Liver (tissue), 8 donors: ENCODE measurements at regions not wholly inside any gene's neighbourhood (a gene's known extent, or its start where the extent isn't known, plus 50 kb on each side); places are given as distances from the start of the nearest gene placed in this dataset.

Source experiments
- DNase-seq: peaks from one replicate; pipeline ENCODE4 v3.0.0-alpha.2; 2017; ENCODE audit warnings: low spot score
- H3K27ac ChIP-seq, 2 donors: one replicate each; pipeline ENCODE4 v1.7.0; 2013; ENCODE audit warnings: inconsistent platforms in 2 of 2, low read length in 2 of 2, control low read depth in 1 of 2, low read depth in 1 of 2, mild to moderate bottlenecking in 1 of 2
- H3K27me3 ChIP-seq, 4 donors: one replicate each; pipeline versions ENCODE4 v1.6.1 to v1.7.0; 2013; ENCODE audit warnings: low read length in 3 of 4, inconsistent platforms in 1 of 4, mild to moderate bottlenecking in 1 of 4, moderate library complexity in 1 of 4; ENCODE audit not compliant: control insufficient read depth in 4 of 4, insufficient read depth in 4 of 4
- H3K36me3 ChIP-seq, 4 donors: one replicate each; pipeline versions ENCODE4 v1.6.1 to v1.7.0; 2013; ENCODE audit warnings: low read length in 3 of 4, mild to moderate bottlenecking in 3 of 4, low read depth in 1 of 4, moderate library complexity in 1 of 4; ENCODE audit not compliant: control insufficient read depth in 4 of 4, insufficient read depth in 3 of 4
- H3K4me1 ChIP-seq, 4 donors: one replicate each; pipeline versions ENCODE4 v1.6.1 to v1.7.0; 2013; ENCODE audit warnings: low read length in 3 of 4, mild to moderate bottlenecking in 3 of 4, moderate library complexity in 1 of 4; ENCODE audit not compliant: control insufficient read depth in 4 of 4, insufficient read depth in 4 of 4
- H3K4me3 ChIP-seq, 3 donors: one replicate each; pipeline versions ENCODE4 v1.6.1 to v1.7.0; 2013; ENCODE audit warnings: low read length in 3 of 3, control low read depth in 1 of 3, low read depth in 1 of 3, mild to moderate bottlenecking in 1 of 3
- H3K9ac ChIP-seq, 2 donors: one replicate each; pipeline ENCODE4 v1.7.0; 2013; ENCODE audit warnings: low read length in 2 of 2, mild to moderate bottlenecking in 2 of 2, moderate library complexity in 2 of 2, control low read depth in 1 of 2, low read depth in 1 of 2
- H3K9me3 ChIP-seq, 4 donors: one replicate each; pipeline versions ENCODE4 v1.6.1 to v1.7.0; 2013; ENCODE audit warnings: low read length in 3 of 4; ENCODE audit not compliant: control insufficient read depth in 4 of 4
- EGR1 ChIP-seq, 2 donors: IDR thresholded peaks; 2 replicates each; pipeline ENCODE4 v1.6.1; 2016 to 2018; ENCODE audit warnings: antibody characterized with exemption in 2 of 2, low read depth in 2 of 2
- FOXA1 ChIP-seq: IDR thresholded peaks from 2 replicates; pipeline ENCODE4 v1.6.1; 2016; ENCODE audit warnings: antibody characterized with exemption
- FOXA2 ChIP-seq: IDR thresholded peaks from 2 replicates; pipeline ENCODE4 v1.6.1; 2016; ENCODE audit warnings: antibody characterized with exemption
- GABPA ChIP-seq, 2 donors: IDR thresholded peaks in 1 of 2; conservative IDR thresholded peaks in 1 of 2; 2 replicates each; pipeline ENCODE4 v1.6.1; 2016; ENCODE audit warnings: antibody characterized with exemption in 2 of 2, mild to moderate bottlenecking in 1 of 2, moderate library complexity in 1 of 2
- JUND ChIP-seq, 2 donors: IDR thresholded peaks; 2 replicates each; pipeline ENCODE4 v1.6.1; 2016; ENCODE audit warnings: antibody characterized with exemption in 2 of 2
- NR2F2 ChIP-seq: IDR thresholded peaks from 2 replicates; pipeline ENCODE4 v1.6.1; 2016; ENCODE audit warnings: antibody characterized with exemption
- RAD21 ChIP-seq, 2 donors: IDR thresholded peaks; 2 replicates each; pipeline ENCODE4 v1.6.1; 2016; ENCODE audit warnings: antibody characterized with exemption in 2 of 2, mild to moderate bottlenecking in 2 of 2
- REST ChIP-seq: IDR thresholded peaks from 2 replicates; pipeline ENCODE4 v1.6.1; 2016; ENCODE audit warnings: antibody characterized with exemption, mild to moderate bottlenecking
- RXRA ChIP-seq, 2 donors: IDR thresholded peaks; 2 replicates each; pipeline ENCODE4 v1.6.1; 2017 to 2018; ENCODE audit warnings: antibody characterized with exemption in 2 of 2, mild to moderate bottlenecking in 1 of 2
- SP1 ChIP-seq: IDR thresholded peaks from 2 replicates; pipeline ENCODE4 v1.6.1; 2018; ENCODE audit warnings: antibody characterized with exemption, mild to moderate bottlenecking
- WGBS: extraction: QIAGEN DNeasy Blood & Tissue Kit; methylation state at CpG from one replicate; pipeline ENCODE4 v1.1.7; 2013; 5-methylcytosine and 5-hydroxymethylcytosine counted together
- TF ChIP-seq, protein P1 (sequence below): IDR thresholded peaks from 2 replicates; pipeline ENCODE4 v1.6.1; 2016; ENCODE audit warnings: antibody characterized with exemption
- TF ChIP-seq, protein P2 (sequence below): fragments of 150-350 bp; IDR thresholded peaks from 2 replicates; pipeline ENCODE4 v1.5.1; 2017; ENCODE audit warnings: improper control_type of control experiment, low read depth, low read length; ENCODE audit not compliant: missing input control
- donor health status: healthy.
- donor health status: healthy.
- donor health status: healthy.
- donor health status: healthy.
- donor health status: healthy.

DNA sequence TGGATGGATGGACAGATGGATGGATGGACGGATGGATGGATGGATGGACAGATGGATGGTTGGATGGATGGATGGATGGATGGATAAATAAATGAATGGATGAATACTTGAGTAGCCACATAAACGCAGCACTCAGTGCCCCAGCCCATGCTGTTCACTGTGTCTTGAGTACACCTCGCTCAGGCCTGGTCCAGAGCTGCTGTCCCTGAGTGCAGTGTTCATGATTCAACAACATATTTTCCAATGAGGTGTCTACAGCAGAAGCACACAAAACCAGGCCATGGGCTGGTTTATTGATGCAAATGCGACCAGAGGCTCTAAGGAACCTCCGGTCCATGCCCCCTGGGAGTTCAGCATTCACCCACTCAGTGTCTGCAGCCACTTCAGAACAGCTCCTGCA lies 584.3 kb downstream of the BRD1 start:
- Histone ChIP-seq H3K4me1 (no peaks in the 10 kb centered on the region), H3K36me3 (no peaks in the 10 kb centered on the region), H3K4me3 (no peak overlapping the region), H3K9ac (no peak overlapping the region), H3K27ac (no peak overlapping the region), H3K27me3 (no peaks in the 10 kb centered on the region), H3K9me3 (no peaks in the 10 kb centered on the region)
- DNase-seq = no peak
- TF ChIP-seq RXRA (IDR thresholded peaks at IDR 0.05) (no peak), RAD21 (IDR thresholded peaks at IDR 0.05) (no peak)
- TF ChIP-seq, protein P1, sequence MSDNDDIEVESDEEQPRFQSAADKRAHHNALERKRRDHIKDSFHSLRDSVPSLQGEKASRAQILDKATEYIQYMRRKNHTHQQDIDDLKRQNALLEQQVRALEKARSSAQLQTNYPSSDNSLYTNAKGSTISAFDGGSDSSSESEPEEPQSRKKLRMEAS = no peak
- 80% methylated on average over 5 of the region's 5 CpGs for WGBS

GRCh38 chr22:49242480-49242879 lies 585.2 kb downstream of the BRD1 start:
- no peak overlapping the region for H3K4me3 ChIP-seq
- H3K4me1 ChIP-seq = no peaks in the 10 kb centered on the region
- TF ChIP-seq REST (no peak), RXRA (IDR thresholded peaks at IDR 0.05) (no peak), GABPA (IDR thresholded peaks at IDR 0.05 in 1 of 2, conservative IDR thresholded peaks at IDR 0.05 in 1 of 2) (no peak), FOXA1 (no peak), JUND (IDR thresholded peaks at IDR 0.05) (no peak), FOXA2 (no peak), RAD21 (IDR thresholded peaks at IDR 0.05) (no peak), NR2F2 (no peak), EGR1 (IDR thresholded peaks at IDR 0.05; ENCODE audit: low read depth in 2 of 2) (no peak)
- TF ChIP-seq, protein P2, sequence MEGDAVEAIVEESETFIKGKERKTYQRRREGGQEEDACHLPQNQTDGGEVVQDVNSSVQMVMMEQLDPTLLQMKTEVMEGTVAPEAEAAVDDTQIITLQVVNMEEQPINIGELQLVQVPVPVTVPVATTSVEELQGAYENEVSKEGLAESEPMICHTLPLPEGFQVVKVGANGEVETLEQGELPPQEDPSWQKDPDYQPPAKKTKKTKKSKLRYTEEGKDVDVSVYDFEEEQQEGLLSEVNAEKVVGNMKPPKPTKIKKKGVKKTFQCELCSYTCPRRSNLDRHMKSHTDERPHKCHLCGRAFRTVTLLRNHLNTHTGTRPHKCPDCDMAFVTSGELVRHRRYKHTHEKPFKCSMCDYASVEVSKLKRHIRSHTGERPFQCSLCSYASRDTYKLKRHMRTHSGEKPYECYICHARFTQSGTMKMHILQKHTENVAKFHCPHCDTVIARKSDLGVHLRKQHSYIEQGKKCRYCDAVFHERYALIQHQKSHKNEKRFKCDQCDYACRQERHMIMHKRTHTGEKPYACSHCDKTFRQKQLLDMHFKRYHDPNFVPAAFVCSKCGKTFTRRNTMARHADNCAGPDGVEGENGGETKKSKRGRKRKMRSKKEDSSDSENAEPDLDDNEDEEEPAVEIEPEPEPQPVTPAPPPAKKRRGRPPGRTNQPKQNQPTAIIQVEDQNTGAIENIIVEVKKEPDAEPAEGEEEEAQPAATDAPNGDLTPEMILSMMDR = no peak
- H3K27me3 ChIP-seq = no peaks in the 10 kb centered on the region
- 87% methylated on average over 3 of the region's 3 CpGs for WGBS
- no peak overlapping the region for H3K9ac ChIP-seq
- no peak overlapping the region for H3K27ac ChIP-seq
- no peaks in the 10 kb centered on the region for H3K36me3 ChIP-seq
- peak; percentile 14 for DNase-seq
- no peaks in the 10 kb centered on the region for H3K9me3 ChIP-seq

DNA sequence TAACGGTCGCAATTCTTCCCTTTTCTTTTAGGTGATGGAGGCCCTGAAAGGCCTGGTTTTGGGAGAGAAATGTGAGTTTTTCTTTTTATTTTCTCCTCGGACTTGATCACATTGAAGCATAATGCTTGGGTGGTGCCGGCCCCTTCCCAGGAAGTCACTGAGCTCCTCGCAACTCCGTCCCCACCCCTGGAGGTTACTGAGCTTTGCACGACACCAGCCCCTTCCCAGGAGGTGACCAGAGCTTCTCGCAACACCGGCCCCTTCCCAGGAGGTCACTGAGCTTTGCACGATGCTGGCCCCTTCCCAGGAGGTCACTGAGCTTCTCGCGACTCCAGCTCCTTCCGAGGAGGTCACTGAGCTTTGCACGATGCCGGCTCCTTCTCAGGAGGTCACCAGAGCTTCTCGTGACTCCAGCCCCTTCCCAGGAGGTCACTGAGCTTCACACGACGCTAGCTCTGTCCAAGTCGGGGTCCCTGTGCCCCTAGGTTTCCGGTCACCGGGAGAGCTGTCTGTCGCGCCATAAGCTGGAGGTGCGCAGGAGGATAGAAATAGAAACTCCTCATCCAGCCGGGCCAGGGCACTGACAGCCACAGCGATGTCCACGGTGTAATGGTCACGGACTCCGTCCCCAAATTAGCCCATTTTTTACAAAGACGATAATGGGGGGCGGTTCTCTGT lies 586.4 kb downstream of the BRD1 start:
- H3K27me3 ChIP-seq = peaks cover 0 to 3% (median 0%) of the 10 kb centered on the region in 4 donors
- no peak overlapping the region for H3K27ac ChIP-seq
- WGBS = 79% methylated on average over 31 of the region's 31 CpGs
- TF ChIP-seq RXRA (IDR thresholded peaks at IDR 0.05) (no peak), GABPA (IDR thresholded peaks at IDR 0.05 in 1 of 2, conservative IDR thresholded peaks at IDR 0.05 in 1 of 2) (no peak), RAD21 (IDR thresholded peaks at IDR 0.05) (no peak), EGR1 (IDR thresholded peaks at IDR 0.05; ENCODE audit: low read depth in 2 of 2) (no peak), REST (no peak), SP1 (no peak)
- TF ChIP-seq, protein P1 = no peak
- no peak overlapping the region for H3K4me3 ChIP-seq
- H3K9me3 ChIP-seq = no peaks in the 10 kb centered on the region
- H3K9ac ChIP-seq = no peak overlapping the region
- H3K4me1 ChIP-seq = no peaks in the 10 kb centered on the region
- H3K36me3 ChIP-seq = no peaks in the 10 kb centered on the region
- DNase-seq = peak; percentile 12
